Myocyte (in vitro differentiated cells): ENCODE measurements at regions not wholly inside any gene's neighbourhood (a gene's known extent, or its start where the extent isn't known, plus 50 kb on each side); places are given as distances from the start of the nearest gene placed in this dataset.
A peak's percentile ranks its signal among the peaks of the same experiment; 100 is the strongest.
"Not testable (repeated sequence)": the region's sequence is repeated elsewhere in the genome, so short reads cannot be mapped to it uniquely, and the experiment has no call there.

Experiments used
- DNase-seq: peaks from one replicate; pipeline ENCODE4 v3.0.0-alpha.2; 2012; ENCODE audit warnings: low read depth

GRCh38 chr7:39824456-39825200, 125.4 kb upstream of the CDK13 start:
- no peak for DNase-seq

- no peak for DNase-seq
Measured at GRCh38 chr7:39825401-39825980, 124.6 kb upstream of the CDK13 start.

- DNase-seq, result no peak
Measured at GRCh38 chr7:39826166-39826565, 123.9 kb upstream of the CDK13 start.

- no peak for DNase-seq
Measured at GRCh38 chr7:39827571-39827970, 122.5 kb upstream of the CDK13 start.

GRCh38 chr7:39829028-39829427, 121.0 kb upstream of the CDK13 start:
- no peak for DNase-seq

GRCh38 chr7:39832519-39833085, 117.5 kb upstream of the CDK13 start:
- DNase-seq, result no peak

GRCh38 chr7:39833180-39833799, 116.8 kb upstream of the CDK13 start:
- peak; percentile 76 for DNase-seq

GRCh38 chr7:39833865-39834634, 116.0 kb upstream of the CDK13 start:
- DNase-seq, result not testable (repeated sequence)

GRCh38 chr7:39838326-39838725, 111.7 kb upstream of the CDK13 start:
- DNase-seq, result peak; percentile 17

GRCh38 chr7:39845006-39845405, 105.0 kb upstream of the CDK13 start:
- DNase-seq, result no peak

- DNase-seq, result no peak
Measured at GRCh38 chr7:39847227-39847626, 102.8 kb upstream of the CDK13 start.

GRCh38 chr7:39851466-39852045, 98.5 kb upstream of the CDK13 start:
- no peak for DNase-seq

- DNase-seq, result not testable (repeated sequence)
Measured at GRCh38 chr7:39854616-39855324, 95.3 kb upstream of the CDK13 start.

- no peak for DNase-seq
Measured at GRCh38 chr7:39855325-39855674, 94.8 kb upstream of the CDK13 start.

GRCh38 chr7:39863675-39864322, 86.3 kb upstream of the CDK13 start:
- peak; percentile 17 for DNase-seq

GRCh38 chr7:39869888-39870522, 80.1 kb upstream of the CDK13 start:
- DNase-seq, result not testable (repeated sequence)

- DNase-seq, result not testable (repeated sequence)
Measured at GRCh38 chr7:39871610-39872009, 78.4 kb upstream of the CDK13 start.

- peak; percentile 12 for DNase-seq
Measured at GRCh38 chr7:39880556-39880955, 69.5 kb upstream of the CDK13 start.

- no peak for DNase-seq
Measured at GRCh38 chr7:39882148-39882784, 67.8 kb upstream of the CDK13 start.
